ENCODE measurements at regions not wholly inside any gene's neighbourhood (a gene's known extent, or its start where the extent isn't known, plus 50 kb on each side); places are given as distances from the start of the nearest gene placed in this dataset.

GRCh38 chr2:103739921-103740320 is 978.1 kb downstream of the TMEM182 start:
- no peak for TF ChIP-seq SP2 (tag by site-specific recombination; IDR thresholded peaks at IDR 0.05)
- no peak for TF ChIP-seq CTCF (tag by site-specific recombination; IDR thresholded peaks at IDR 0.05)
- no peak for TF ChIP-seq ZNF585B (tag by site-specific recombination; IDR thresholded peaks at IDR 0.05)
- TF ChIP-seq, protein P1, sequence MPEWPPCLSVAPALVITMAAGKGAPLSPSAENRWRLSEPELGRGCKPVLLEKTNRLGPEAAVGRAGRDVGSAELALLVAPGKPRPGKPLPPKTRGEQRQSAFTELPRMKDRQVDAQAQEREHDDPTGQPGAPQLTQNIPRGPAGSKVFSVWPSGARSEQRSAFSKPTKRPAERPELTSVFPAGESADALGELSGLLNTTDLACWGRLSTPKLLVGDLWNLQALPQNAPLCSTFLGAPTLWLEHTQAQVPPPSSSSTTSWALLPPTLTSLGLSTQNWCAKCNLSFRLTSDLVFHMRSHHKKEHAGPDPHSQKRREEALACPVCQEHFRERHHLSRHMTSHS (tag by site-specific recombination; IDR thresholded peaks at IDR 0.05), result no peak
- no peak for TF ChIP-seq BCL11A (tag by site-specific recombination; IDR thresholded peaks at IDR 0.05; ENCODE audit: low read depth)
- TF ChIP-seq ZNF610 (tag by site-specific recombination; IDR thresholded peaks at IDR 0.05; ENCODE audit: borderline replicate concordance), result no peak
- TF ChIP-seq IKZF3 (tag by site-specific recombination; IDR thresholded peaks at IDR 0.05), result no peak
- TF ChIP-seq YY1 (tag by site-specific recombination; IDR thresholded peaks at IDR 0.05), result no peak
